Gastroesophageal sphincter (tissue), 3 donors: ENCODE measurements at regions not wholly inside any gene's neighbourhood (a gene's known extent, or its start where the extent isn't known, plus 50 kb on each side); places are given as distances from the start of the nearest gene placed in this dataset.

Experiments
- CTCF ChIP-seq, 4 experiments: fragments of 200-600 bp in 2 of 4; fragments of 450-650 bp in 2 of 4; sonication (generic) in 1 of 4; IDR thresholded peaks; one replicate each; pipeline ENCODE4 v1.5.1; 2017 to 2019; ENCODE audit warnings: antibody characterized with exemption in 4 of 4, mild to moderate bottlenecking in 2 of 4, moderate library complexity in 2 of 4
- EP300 ChIP-seq: sonication (generic); formaldehyde crosslinking; IDR thresholded peaks from one replicate; pipeline ENCODE4 v1.6.1; 2017; ENCODE audit warnings: antibody characterized with exemption, mild to moderate bottlenecking
- POLR2A ChIP-seq, 2 donors: fragments of 450-650 bp; IDR thresholded peaks; one replicate each; pipeline ENCODE4 v1.6.1; 2017; ENCODE audit warnings: antibody characterized with exemption in 2 of 2, mild to moderate bottlenecking in 2 of 2, moderate library complexity in 1 of 2
- POLR2AphosphoS5 ChIP-seq: sonication (generic); formaldehyde crosslinking; IDR thresholded peaks from one replicate; pipeline ENCODE4 v1.6.1; 2017; ENCODE audit warnings: antibody characterized with exemption

DNA sequence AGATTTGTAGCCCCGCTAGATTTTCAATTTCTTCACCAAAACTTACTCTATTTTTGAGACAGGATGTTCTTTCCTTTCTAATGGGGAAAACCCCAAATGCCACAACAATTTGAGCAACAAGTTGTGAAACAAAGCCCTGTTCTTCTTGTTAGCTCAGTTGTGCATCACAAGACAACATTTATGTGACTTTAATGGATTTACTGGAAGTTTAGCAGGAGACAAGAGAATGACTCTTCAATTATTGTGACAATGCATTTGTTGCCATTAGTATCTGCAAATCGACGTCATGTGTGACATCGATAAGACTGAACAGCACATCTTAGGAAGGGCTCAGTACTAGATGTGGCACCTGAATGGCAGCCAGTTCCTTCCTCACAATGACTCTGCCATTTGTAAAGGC, 1028.9 kb upstream of the TMEM132C start:
- TF ChIP-seq CTCF (IDR thresholded peaks at IDR 0.05), result no peak
- no peak for TF ChIP-seq POLR2AphosphoS5
- no peak for TF ChIP-seq EP300
- no peak for TF ChIP-seq POLR2A (IDR thresholded peaks at IDR 0.05)
